OCI-LY3 (cell line): ENCODE measurements at regions not wholly inside any gene's neighbourhood (a gene's known extent, or its start where the extent isn't known, plus 50 kb on each side); places are given as distances from the start of the nearest gene placed in this dataset.

Source experiments
- CTCF ChIP-seq: fragments of 200-600, 300-600 bp; sonication (generic); IDR thresholded peaks from 2 replicates; pipeline ENCODE4 v1.5.1; 2014; ENCODE audit warnings: antibody characterized with exemption, low read length, low read depth
- EZH2phosphoT487 ChIP-seq: fragments of 200-600 bp; shearing (Covaris generic); IDR thresholded peaks from 2 replicates; pipeline ENCODE4 v1.6.1; 2018; ENCODE audit warnings: antibody characterized with exemption, mixed run types, low read depth

GRCh38 chr7:35499226-35499625 is 195.7 kb downstream of the HERPUD2 start:
- no peak for TF ChIP-seq CTCF
- no peak for TF ChIP-seq EZH2phosphoT487
